ENCODE measurements at regions not wholly inside any gene's neighbourhood (a gene's known extent, or its start where the extent isn't known, plus 50 kb on each side); places are given as distances from the start of the nearest gene placed in this dataset.

- no peaks in the 10 kb centered on the region for H3K36me3 Mint-ChIP-seq (ENCODE audit: unreplicated experiment)
- H3K9me3 Mint-ChIP-seq (ENCODE audit: unreplicated experiment) = no peaks in the 10 kb centered on the region
- no peak overlapping the region for H3K4me3 Mint-ChIP-seq (ENCODE audit: unreplicated experiment)
- TF ChIP-seq CTCF (IDR thresholded peaks at IDR 0.05) = no peak
- H3K27ac Mint-ChIP-seq (ENCODE audit: unreplicated experiment) = no peak overlapping the region
- no peak for DNase-seq (ENCODE audit: extremely low spot score, unreplicated experiment)
- no peaks in the 10 kb centered on the region for H3K4me1 Mint-ChIP-seq (ENCODE audit: unreplicated experiment)
- no peaks in the 10 kb centered on the region for H3K27me3 Mint-ChIP-seq (ENCODE audit: unreplicated experiment)
Measured at GRCh38 chr4:43224559-43224958, 332.0 kb downstream of the GRXCR1 start.

GRCh38 chr4:43233321-43233720 is 340.8 kb downstream of the GRXCR1 start:
- no peak overlapping the region for H3K4me3 Mint-ChIP-seq (ENCODE audit: unreplicated experiment)
- no peaks in the 10 kb centered on the region for H3K36me3 Mint-ChIP-seq (ENCODE audit: unreplicated experiment)
- no peaks in the 10 kb centered on the region for H3K4me1 Mint-ChIP-seq (ENCODE audit: unreplicated experiment)
- H3K27me3 Mint-ChIP-seq (ENCODE audit: unreplicated experiment) = no peaks in the 10 kb centered on the region
- no peak for TF ChIP-seq CTCF (IDR thresholded peaks at IDR 0.05)
- DNase-seq (ENCODE audit: extremely low spot score, unreplicated experiment) = no peak
- no peak overlapping the region for H3K27ac Mint-ChIP-seq (ENCODE audit: unreplicated experiment)
- no peaks in the 10 kb centered on the region for H3K9me3 Mint-ChIP-seq (ENCODE audit: unreplicated experiment)

DNA sequence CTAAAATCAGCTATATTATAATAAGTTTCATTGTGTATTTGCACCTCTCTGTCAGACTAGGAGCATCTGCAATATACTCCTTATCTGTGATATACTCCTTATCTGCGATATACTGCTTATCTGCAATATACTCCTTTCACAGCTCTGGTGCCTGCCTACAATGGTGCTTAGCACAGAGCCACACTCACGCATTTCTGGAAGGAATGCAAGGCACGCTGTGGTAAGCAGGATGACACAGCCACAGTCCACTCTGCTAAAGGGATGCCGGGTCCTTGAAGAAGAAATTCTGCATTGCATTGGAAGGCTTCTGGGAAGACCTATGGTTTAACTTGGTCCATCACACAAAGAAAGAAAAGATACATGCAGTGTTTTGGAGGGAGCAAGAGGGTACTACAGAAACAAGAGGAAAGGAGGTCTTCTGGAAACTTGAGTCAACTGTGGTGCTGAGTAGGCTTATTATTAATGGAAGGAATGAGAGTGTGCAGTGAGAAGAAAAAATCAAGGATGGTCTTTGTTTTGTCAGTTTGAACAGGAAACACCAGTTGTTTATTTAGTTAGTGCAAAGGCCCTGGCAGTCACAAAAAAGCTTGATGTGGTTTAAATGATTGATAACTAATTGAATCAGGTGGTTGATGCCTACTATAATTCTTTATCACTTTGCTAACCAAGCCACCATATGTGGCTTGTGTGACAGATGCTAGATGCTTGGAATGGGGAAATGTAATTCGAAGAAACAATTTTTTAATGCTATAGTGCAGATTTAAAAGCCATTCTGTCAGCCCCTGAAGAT is 342.3 kb downstream of the GRXCR1 start:
- no peaks in the 10 kb centered on the region for H3K36me3 Mint-ChIP-seq (ENCODE audit: unreplicated experiment)
- no peaks in the 10 kb centered on the region for H3K27me3 Mint-ChIP-seq (ENCODE audit: unreplicated experiment)
- no peak for TF ChIP-seq CTCF (IDR thresholded peaks at IDR 0.05)
- H3K27ac Mint-ChIP-seq (ENCODE audit: unreplicated experiment) = no peak overlapping the region
- H3K4me3 Mint-ChIP-seq (ENCODE audit: unreplicated experiment) = no peak overlapping the region
- DNase-seq (ENCODE audit: extremely low spot score, unreplicated experiment) = no peak
- H3K9me3 Mint-ChIP-seq (ENCODE audit: unreplicated experiment) = no peaks in the 10 kb centered on the region
- H3K4me1 Mint-ChIP-seq (ENCODE audit: unreplicated experiment) = no peaks in the 10 kb centered on the region

DNA sequence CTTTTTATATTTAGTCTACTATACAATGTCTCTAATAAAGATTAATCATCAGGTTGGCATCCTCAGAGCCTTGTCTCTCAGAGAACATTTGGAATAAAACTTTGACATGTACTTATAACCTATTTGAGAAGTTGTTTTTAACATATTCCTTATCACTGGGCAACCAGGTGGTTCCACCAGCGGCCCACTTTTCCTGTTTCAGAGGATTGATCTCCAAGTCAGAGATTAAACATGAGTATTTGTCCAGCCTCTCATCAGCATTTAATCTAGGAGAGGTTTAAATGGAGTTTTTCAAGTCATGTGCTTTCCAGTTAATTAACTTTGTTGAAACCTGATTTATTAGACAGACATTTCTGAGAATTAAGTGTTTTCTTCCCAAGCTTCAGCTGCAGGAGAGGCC is 345.5 kb downstream of the GRXCR1 start:
- no peak overlapping the region for H3K27ac Mint-ChIP-seq (ENCODE audit: unreplicated experiment)
- TF ChIP-seq CTCF (IDR thresholded peaks at IDR 0.05) = no peak

DNA sequence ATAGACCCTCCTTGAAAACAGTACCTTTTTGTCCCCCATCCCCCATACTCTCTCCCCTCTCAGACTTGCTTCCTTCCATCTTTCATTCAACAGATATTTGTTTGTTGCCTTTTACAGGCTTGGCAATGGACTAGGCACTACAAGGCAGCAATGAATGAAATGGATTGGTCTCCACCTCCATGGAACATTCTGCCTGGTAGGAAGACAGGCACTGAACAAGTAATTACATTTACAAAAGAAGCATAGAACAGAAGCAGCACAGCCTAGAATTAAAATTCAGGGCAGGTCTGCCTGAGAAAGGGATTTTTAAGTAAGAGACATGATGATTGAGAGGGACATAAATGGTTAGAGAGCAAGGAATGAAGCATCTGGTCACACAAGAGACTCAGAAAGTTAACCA is 346.1 kb downstream of the GRXCR1 start:
- DNase-seq (ENCODE audit: extremely low spot score, unreplicated experiment) = no peak
- Mint-ChIP-seq H3K27me3 (ENCODE audit: unreplicated experiment) (no peaks in the 10 kb centered on the region), H3K4me1 (ENCODE audit: unreplicated experiment) (no peaks in the 10 kb centered on the region), H3K4me3 (ENCODE audit: unreplicated experiment) (no peak overlapping the region), H3K27ac (ENCODE audit: unreplicated experiment) (no peak overlapping the region), H3K9me3 (ENCODE audit: unreplicated experiment) (no peaks in the 10 kb centered on the region), H3K36me3 (ENCODE audit: unreplicated experiment) (no peaks in the 10 kb centered on the region)
- TF ChIP-seq CTCF (IDR thresholded peaks at IDR 0.05) = no peak

More for the DNA sequence above, 345.5 kb downstream of the GRXCR1 start:
- no peaks in the 10 kb centered on the region for H3K9me3 Mint-ChIP-seq (ENCODE audit: unreplicated experiment)
- no peak overlapping the region for H3K4me3 Mint-ChIP-seq (ENCODE audit: unreplicated experiment)
- H3K4me1 Mint-ChIP-seq (ENCODE audit: unreplicated experiment) = no peaks in the 10 kb centered on the region
- no peak for DNase-seq (ENCODE audit: extremely low spot score, unreplicated experiment)
- no peaks in the 10 kb centered on the region for H3K27me3 Mint-ChIP-seq (ENCODE audit: unreplicated experiment)
- H3K36me3 Mint-ChIP-seq (ENCODE audit: unreplicated experiment) = no peaks in the 10 kb centered on the region
